ENCODE measurements at regions not wholly inside any gene's neighbourhood (a gene's known extent, or its start where the extent isn't known, plus 50 kb on each side); places are given as distances from the start of the nearest gene placed in this dataset.
"Not testable (repeated sequence)": the region's sequence is repeated elsewhere in the genome, so short reads cannot be mapped to it uniquely, and the experiment has no call there.

- no peak for ATAC-seq
- no peak for DNase-seq (ENCODE audit: low spot score)
These were observed 693.2 kb upstream of the CHD1 start for GRCh38 chr5:99621772-99622681.

DNA sequence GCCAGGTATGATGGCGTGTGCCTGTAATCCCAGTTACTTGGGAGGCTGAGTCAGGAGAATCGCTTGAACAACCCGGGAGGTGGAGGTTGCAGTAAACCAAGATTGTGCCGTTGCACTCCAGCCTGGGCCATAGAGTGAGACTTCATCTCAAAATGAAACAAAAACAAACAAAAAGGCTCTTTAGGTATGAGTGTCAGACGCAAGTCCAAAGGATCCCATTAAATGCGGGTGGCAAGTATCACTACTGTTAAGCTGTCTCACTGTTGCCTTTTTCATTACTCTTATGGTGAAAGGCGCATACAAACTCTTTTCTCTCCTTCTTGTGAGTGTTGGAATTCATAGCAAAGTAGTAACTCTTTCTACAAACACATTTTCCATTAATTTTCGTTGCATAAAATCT is 688.5 kb upstream of the CHD1 start:
- DNase-seq (ENCODE audit: low spot score), result no peak
- no peak for ATAC-seq

DNA sequence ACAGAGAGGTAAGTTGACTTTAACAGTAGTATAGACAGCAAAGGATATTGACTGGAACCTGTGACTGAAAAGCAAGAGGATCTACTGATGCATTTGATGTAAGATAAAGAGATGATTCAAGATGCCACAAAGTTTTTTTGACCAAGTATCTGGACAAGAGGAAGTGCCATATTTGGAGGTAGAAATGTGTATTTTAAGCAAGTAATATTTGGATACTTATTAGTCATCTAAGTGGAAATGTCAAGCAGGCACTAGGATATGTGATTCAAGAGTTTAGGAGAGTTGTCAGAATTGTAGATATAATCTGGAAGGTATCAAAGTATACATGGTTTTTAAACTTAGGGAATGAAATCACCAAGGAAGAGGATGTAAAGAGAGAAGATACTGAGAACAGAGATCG is 686.1 kb upstream of the CHD1 start:
- no peak for DNase-seq (ENCODE audit: low spot score)
- no peak for ATAC-seq

- ATAC-seq (no peak), DNase-seq (ENCODE audit: low spot score) (no peak)
These were observed 678.3 kb upstream of the CHD1 start for GRCh38 chr5:99607124-99607523.

DNA sequence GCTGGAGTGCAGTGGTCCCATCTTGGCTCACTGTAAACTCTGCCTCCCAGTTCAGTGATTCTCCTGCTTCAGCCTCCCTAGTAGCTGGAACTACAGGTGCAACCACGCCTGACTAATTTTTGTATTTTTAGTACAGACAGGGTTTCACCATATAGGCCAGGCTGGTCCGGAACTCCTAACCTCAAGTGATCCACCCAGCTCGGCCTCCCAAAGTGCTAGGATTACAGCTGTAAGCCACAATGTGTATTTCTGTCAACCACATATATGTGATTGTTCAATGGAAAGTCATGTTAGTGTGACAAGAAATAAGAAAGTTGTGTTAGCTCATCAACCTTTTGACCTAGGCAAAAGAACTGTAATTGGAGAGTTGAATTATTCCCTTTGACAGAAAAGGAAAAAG is 677.1 kb upstream of the CHD1 start:
- no peak for DNase-seq (ENCODE audit: low spot score)

GRCh38 chr5:99600952-99601351 is 672.1 kb upstream of the CHD1 start:
- DNase-seq (ENCODE audit: low spot score) (no peak), ATAC-seq (no peak)

More for the DNA sequence above, 677.1 kb upstream of the CHD1 start:
- no peak for ATAC-seq

GRCh38 chr5:99590806-99591205 is 662.0 kb upstream of the CHD1 start:
- DNase-seq (ENCODE audit: low spot score), result no peak
- ATAC-seq, result no peak

- ATAC-seq (no peak), DNase-seq (ENCODE audit: low spot score) (no peak)
These were observed 660.6 kb upstream of the CHD1 start for GRCh38 chr5:99589424-99589823.

DNA sequence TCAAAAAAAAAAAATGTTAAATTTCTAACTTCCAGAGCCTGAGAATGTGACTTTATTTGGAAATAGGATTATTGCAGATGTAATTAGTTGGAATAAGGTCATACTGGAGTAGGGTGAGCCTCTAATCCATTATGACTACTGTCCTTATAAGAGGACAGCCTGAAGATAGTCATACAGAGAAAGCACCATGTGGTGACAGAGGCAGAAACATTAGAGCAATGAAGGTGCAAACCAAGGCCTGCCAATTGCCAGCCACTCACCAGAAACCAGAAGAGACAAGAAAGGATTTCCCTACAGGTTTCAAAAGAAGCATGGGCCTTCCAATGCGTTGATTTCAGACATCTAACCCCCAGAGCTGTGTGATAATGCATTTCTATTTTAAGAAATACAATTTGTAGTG is 659.2 kb upstream of the CHD1 start:
- DNase-seq (ENCODE audit: low spot score) (no peak), ATAC-seq (no peak)

GRCh38 chr5:99586878-99587277 is 658.1 kb upstream of the CHD1 start:
- DNase-seq (ENCODE audit: low spot score), result no peak
- ATAC-seq, result no peak

DNA sequence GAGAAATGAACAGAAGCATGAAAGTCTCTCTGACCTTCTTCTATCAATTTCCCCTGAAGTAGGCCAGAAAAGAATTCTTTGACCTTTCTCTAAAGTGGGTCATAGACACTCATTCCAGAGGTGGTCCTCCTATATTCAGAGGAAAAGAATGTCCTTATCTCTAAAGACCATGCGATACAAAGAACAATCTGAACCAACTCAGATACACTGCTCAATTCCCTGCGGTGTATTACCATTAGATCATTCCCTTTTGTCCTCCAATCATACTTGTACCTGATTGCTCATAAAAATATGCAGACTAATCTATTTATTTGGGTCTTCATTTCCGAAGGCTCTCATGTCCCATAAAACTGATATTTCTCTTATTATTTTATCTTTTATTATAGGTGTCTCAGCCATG is 652.4 kb upstream of the CHD1 start:
- ATAC-seq; DNase-seq (ENCODE audit: low spot score): not testable (repeated sequence)

DNA sequence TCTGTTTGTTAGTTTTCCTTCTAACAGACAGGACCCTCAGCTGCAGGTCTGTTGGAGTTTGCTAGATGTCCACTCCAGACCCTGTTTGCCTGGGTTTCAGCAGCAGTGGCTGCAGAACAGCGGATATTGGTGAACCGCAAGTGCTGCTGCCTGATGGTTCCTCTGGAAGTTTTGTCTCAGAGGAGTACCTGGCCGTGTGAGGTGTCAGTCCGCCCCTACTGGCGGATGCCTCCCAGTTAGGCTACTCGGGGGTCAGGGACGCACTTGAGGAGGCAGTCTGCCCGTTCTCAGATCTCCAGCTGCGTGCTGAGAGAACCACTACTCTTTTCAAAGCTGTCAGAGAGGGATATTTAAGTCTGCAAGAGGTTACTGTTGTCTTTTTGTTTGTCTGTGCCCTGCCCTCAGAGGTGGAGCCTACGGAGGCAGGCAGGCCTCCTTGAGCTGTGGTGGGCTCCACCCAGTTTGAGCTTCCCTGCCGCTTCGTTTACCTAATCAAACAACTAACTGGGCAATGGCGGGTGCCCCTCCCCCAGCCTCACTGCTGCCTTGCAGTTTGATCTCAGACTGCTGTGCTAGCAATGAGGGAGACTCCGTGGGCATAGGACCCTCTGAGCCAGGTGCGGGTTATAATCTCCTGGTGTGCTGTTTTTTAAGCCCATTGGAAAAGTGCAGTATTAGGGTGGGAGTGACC is 634.3 kb upstream of the CHD1 start:
- ATAC-seq; DNase-seq (ENCODE audit: low spot score): not testable (repeated sequence)

GRCh38 chr5:99553211-99553810 is 624.5 kb upstream of the CHD1 start:
- no peak for ATAC-seq
- DNase-seq (ENCODE audit: low spot score), result no peak

- ATAC-seq, result no peak
- DNase-seq (ENCODE audit: low spot score), result no peak
These were observed 615.5 kb upstream of the CHD1 start for GRCh38 chr5:99544356-99544755.

GRCh38 chr5:99543841-99544240 is 615.0 kb upstream of the CHD1 start:
- ATAC-seq, result no peak
- no peak for DNase-seq (ENCODE audit: low spot score)

DNA sequence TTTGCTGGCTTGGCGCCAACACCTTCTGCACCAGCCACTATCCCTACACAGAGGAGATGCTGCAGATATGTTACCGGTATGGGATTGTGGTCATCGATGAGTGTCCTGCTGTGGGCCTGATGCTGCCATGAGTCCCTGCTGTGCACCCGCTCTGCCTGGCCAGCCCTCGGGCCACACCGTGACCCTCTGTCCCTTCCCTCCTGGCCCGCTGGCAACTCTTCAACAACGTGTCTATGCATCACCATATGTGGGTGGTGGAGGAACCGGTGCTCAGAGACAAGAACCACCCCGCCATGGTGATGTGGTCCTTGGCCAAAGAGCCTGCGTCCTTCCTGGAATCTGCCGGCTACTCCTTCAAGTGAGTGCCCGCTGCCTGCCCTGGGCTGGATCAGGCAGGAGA is 605.4 kb upstream of the CHD1 start:
- not testable (repeated sequence) for DNase-seq (ENCODE audit: low spot score); ATAC-seq

- DNase-seq (ENCODE audit: low spot score); ATAC-seq: not testable (repeated sequence)
These were observed 592.9 kb upstream of the CHD1 start for GRCh38 chr5:99521666-99522065.

- not testable (repeated sequence) for ATAC-seq; DNase-seq (ENCODE audit: low spot score)
These were observed 587.2 kb upstream of the CHD1 start for GRCh38 chr5:99515864-99516490.

GRCh38 chr5:99510237-99510866 is 581.5 kb upstream of the CHD1 start:
- not testable (repeated sequence) for ATAC-seq

GRCh38 chr5:99509064-99509463 is 580.3 kb upstream of the CHD1 start:
- not testable (repeated sequence) for ATAC-seq; DNase-seq (ENCODE audit: low spot score)

More at GRCh38 chr5:99510237-99510866, 581.5 kb upstream of the CHD1 start:
- not testable (repeated sequence) for DNase-seq (ENCODE audit: low spot score)

DNA sequence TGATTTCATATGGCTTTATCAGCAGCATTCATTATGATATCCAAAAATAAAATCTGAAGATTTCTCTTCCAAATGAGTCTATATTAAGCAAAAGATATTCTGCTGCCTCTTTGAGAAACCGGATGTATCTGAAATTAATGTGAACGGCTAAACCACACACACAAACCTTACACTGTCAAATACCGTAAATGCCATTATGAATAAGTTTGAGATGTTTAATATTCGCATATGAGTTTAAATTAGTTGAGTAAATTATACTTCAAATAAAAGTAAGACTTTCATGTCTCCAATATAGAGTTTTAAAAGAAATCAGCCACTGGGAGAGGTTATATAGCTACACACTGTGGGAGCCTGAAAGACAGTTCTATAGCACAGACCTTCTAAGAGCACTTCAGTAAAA is 566.6 kb upstream of the CHD1 start:
- not testable (repeated sequence) for DNase-seq (ENCODE audit: low spot score)

More for the DNA sequence above, 566.6 kb upstream of the CHD1 start:
- not testable (repeated sequence) for ATAC-seq
